SU-DHL-6 (cell line): ENCODE measurements at regions not wholly inside any gene's neighbourhood (a gene's known extent, or its start where the extent isn't known, plus 50 kb on each side); places are given as distances from the start of the nearest gene placed in this dataset.

Source experiments
- H2AFZ ChIP-seq: fragments of 200-600 bp; sonication (generic); 2 replicates; pipeline ENCODE4 v1.6.1; 2014; ENCODE audit warnings: low read depth, mild to moderate bottlenecking, moderate library complexity, mixed read lengths, antibody characterized with exemption, low read length; ENCODE audit not compliant: severe bottlenecking
- H3F3A ChIP-seq: fragments of 200-600 bp; shearing (Covaris generic); 2 replicates; pipeline ENCODE4 v1.6.0; 2016; ENCODE audit warnings: antibody characterized with exemption, mild to moderate bottlenecking; ENCODE audit not compliant: insufficient read depth
- H3K27ac ChIP-seq: fragments of 200-600 bp; sonication (generic); 2 replicates; pipeline ENCODE4 v1.5.1; 2016; ENCODE audit warnings: low read depth, mild to moderate bottlenecking, low read length, moderate library complexity, mixed read lengths
- H3K27me3 ChIP-seq: fragments of 200-600 bp; sonication (generic), shearing (Covaris generic); 2 replicates; pipeline ENCODE4 v1.6.0; 2014; ENCODE audit warnings: mild to moderate bottlenecking, low read length
- H3K36me3 ChIP-seq: fragments of 200-600 bp; sonication (generic); 2 replicates; pipeline ENCODE4 v1.6.1; 2014; ENCODE audit warnings: mild to moderate bottlenecking, low read length, mixed read lengths
- H3K4me2 ChIP-seq: fragments of 300-600, 200-600 bp; shearing (Covaris generic), sonication (generic); 2 replicates; pipeline ENCODE4 v1.6.0; 2014; ENCODE audit warnings: low read length, low read depth, mild to moderate bottlenecking; ENCODE audit not compliant: poor library complexity, severe bottlenecking
- H3K4me3 ChIP-seq: fragments of 200-600 bp; sonication (generic); 2 replicates; pipeline ENCODE4 v1.5.1; 2014; ENCODE audit warnings: antibody characterized with exemption, low read length, mild to moderate bottlenecking, mixed read lengths; ENCODE audit not compliant: insufficient read depth, poor library complexity, severe bottlenecking
- H3K79me2 ChIP-seq: fragments of 200-600 bp; sonication (generic); 2 replicates; pipeline ENCODE4 v1.6.1; 2014; ENCODE audit warnings: mild to moderate bottlenecking, low read length, moderate library complexity; ENCODE audit not compliant: insufficient read depth
- H3K9ac ChIP-seq: fragments of 200-600 bp; sonication (generic); 2 replicates; pipeline ENCODE4 v1.7.0; 2014; ENCODE audit warnings: mild to moderate bottlenecking, low read length
- H3K9me2 ChIP-seq: fragments of 200-600 bp; sonication (generic); replicated peaks from 2 replicates; pipeline ENCODE4 v1.6.1; 2014; ENCODE audit warnings: low read length; ENCODE audit not compliant: insufficient read depth
- H3K9me3 ChIP-seq: fragments of 200-600 bp; sonication (generic); 2 replicates; pipeline ENCODE4 v1.6.1; 2014; ENCODE audit warnings: low read length, mixed read lengths; ENCODE audit not compliant: insufficient read depth
- H4K20me1 ChIP-seq: fragments of 200-600 bp; sonication (generic); 2 replicates; pipeline ENCODE4 v1.6.1; 2014; ENCODE audit warnings: low read depth, mild to moderate bottlenecking, antibody characterized with exemption, low read length, moderate library complexity, mixed read lengths
- EZH2phosphoT487 ChIP-seq: fragments of 200-600 bp; sonication (generic), shearing (Covaris generic); conservative IDR thresholded peaks from 2 replicates; pipeline ENCODE4 v1.6.1; 2018; ENCODE audit warnings: mild to moderate bottlenecking, antibody characterized with exemption, low read length, moderate library complexity, mixed read lengths
- TF ChIP-seq, protein P1 (sequence below): fragments of 200-600 bp; sonication (generic); IDR thresholded peaks from one replicate; pipeline ENCODE4 v1.5.1; 2017; ENCODE audit warnings: antibody characterized with exemption, mild to moderate bottlenecking, low read length, moderate library complexity; ENCODE audit not compliant: insufficient read depth, poor library complexity, severe bottlenecking

DNA sequence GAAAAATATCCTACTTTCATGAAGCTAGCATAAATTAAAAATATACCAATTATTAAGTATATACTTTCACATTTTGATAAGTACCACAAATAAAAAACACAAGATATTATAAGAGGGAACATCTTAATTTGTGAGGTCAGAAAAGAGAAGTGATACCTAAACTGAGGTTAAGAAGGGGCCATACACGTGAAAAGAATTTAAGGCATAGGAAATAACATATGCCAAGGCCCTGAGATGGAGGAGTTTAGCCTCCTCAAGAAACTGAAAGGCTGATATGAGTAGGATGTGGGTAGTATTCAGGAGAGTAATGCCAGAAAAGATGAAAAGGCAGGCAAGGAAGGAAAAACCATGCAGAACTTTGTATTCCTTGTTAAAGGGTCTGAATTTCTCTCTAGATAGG, 116.6 kb upstream of the HTR1E start:
- no peak overlapping the region for H3K4me3 ChIP-seq
- no peaks in the 10 kb centered on the region for H3K9me3 ChIP-seq
- H4K20me1 ChIP-seq = no peaks in the 10 kb centered on the region
- H2AFZ ChIP-seq = no peak overlapping the region
- H3K9ac ChIP-seq = no peak overlapping the region
- no peaks in the 10 kb centered on the region for H3F3A ChIP-seq
- H3K4me2 ChIP-seq = no peak overlapping the region
- H3K9me2 ChIP-seq = no peaks in the 10 kb centered on the region
- H3K79me2 ChIP-seq = no peaks in the 10 kb centered on the region
- H3K36me3 ChIP-seq = no peaks in the 10 kb centered on the region
- no peak overlapping the region for H3K27ac ChIP-seq
- TF ChIP-seq EZH2phosphoT487 = no peak
- H3K27me3 ChIP-seq = no peaks in the 10 kb centered on the region

DNA sequence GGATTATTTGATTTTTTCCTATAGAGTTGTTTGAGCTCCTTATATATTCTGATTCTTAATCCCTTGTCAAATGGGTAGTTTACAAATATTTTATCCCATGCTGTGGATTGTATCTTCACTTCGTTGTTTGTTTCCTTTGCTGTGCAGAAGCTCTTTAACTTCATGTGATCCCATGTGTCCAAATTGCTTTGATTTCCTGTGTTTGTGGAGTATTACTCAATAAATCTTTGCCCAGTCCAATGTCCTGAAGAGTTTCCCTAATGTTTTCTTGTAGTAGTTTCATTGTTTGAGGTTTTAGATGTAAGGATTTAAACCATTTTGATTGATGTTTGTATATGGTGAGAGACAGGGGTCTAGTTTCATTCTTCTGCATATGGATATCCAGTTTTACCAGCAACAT, 143.7 kb upstream of the HTR1E start:
- Histone ChIP-seq H3K27ac (no peak overlapping the region), H3K9me2 (no peaks in the 10 kb centered on the region), H4K20me1 (no peaks in the 10 kb centered on the region), H3K4me3 (no peak overlapping the region), H3K4me2 (no peak overlapping the region), H3F3A (no peaks in the 10 kb centered on the region), H2AFZ (no peak overlapping the region), H3K9ac (no peak overlapping the region), H3K36me3 (no peaks in the 10 kb centered on the region), H3K27me3 (no peaks in the 10 kb centered on the region), H3K79me2 (no peaks in the 10 kb centered on the region), H3K9me3 (no peaks in the 10 kb centered on the region)
- no peak for TF ChIP-seq EZH2phosphoT487
- TF ChIP-seq, protein P1, sequence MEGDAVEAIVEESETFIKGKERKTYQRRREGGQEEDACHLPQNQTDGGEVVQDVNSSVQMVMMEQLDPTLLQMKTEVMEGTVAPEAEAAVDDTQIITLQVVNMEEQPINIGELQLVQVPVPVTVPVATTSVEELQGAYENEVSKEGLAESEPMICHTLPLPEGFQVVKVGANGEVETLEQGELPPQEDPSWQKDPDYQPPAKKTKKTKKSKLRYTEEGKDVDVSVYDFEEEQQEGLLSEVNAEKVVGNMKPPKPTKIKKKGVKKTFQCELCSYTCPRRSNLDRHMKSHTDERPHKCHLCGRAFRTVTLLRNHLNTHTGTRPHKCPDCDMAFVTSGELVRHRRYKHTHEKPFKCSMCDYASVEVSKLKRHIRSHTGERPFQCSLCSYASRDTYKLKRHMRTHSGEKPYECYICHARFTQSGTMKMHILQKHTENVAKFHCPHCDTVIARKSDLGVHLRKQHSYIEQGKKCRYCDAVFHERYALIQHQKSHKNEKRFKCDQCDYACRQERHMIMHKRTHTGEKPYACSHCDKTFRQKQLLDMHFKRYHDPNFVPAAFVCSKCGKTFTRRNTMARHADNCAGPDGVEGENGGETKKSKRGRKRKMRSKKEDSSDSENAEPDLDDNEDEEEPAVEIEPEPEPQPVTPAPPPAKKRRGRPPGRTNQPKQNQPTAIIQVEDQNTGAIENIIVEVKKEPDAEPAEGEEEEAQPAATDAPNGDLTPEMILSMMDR = no peak

DNA sequence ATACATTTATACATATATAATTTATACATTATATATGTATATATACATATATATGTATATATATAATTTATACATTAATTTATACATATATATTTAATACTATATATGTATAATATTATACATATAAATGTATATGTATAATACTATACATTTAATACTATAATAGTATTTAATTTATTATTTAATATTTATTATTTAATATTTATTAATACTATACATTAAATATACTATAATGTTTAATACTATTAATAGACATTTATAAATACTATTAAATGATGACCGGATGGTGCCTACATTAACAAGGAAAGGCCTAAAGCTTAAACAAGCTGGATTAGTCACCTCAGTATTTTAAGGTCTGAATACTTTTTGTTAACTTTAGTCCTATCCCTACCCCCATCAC, 145.9 kb upstream of the HTR1E start:
- Histone ChIP-seq H3K4me3 (no peak overlapping the region), H3K9me3 (no peaks in the 10 kb centered on the region), H3K36me3 (no peaks in the 10 kb centered on the region), H4K20me1 (no peaks in the 10 kb centered on the region), H3F3A (no peaks in the 10 kb centered on the region), H3K9me2 (no peaks in the 10 kb centered on the region), H3K27me3 (no peaks in the 10 kb centered on the region), H3K4me2 (no peak overlapping the region), H2AFZ (no peak overlapping the region), H3K9ac (no peak overlapping the region), H3K79me2 (no peaks in the 10 kb centered on the region), H3K27ac (no peak overlapping the region)
- TF ChIP-seq, protein P1 = no peak
- no peak for TF ChIP-seq EZH2phosphoT487

DNA sequence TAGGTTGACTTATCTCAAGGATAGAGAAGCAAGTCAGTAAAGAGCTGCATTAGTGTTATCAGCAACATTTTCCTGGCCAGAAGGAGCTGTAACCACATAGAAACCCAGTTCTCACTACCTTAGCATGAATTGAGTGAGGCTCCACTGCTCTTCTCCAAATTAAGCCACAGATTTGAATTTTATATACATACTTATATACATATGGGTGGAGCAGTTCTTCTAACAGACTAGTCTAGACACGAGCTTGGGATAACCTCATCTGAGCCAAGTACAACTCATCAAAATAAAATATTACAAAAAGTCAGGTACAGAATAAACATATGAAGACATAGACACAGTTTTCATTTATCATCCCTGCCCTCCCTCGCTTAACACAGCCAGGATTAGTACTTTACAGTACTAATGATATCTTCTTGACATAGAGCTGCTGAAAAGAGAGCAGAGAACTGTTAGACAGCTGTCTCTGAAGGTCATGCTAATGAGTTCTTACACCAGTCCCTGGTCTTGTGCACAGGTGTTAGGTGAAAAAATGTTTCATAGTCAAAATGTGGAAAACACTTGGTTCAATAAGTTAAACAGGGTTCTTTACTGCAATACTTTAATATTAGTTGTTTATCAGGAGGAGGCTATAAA, 147.4 kb upstream of the HTR1E start:
- Histone ChIP-seq H3K36me3 (no peaks in the 10 kb centered on the region), H3F3A (no peaks in the 10 kb centered on the region), H3K79me2 (no peaks in the 10 kb centered on the region), H3K27me3 (no peaks in the 10 kb centered on the region), H3K4me3 (no peak overlapping the region), H4K20me1 (no peaks in the 10 kb centered on the region), H3K9me2 (no peaks in the 10 kb centered on the region), H2AFZ (no peak overlapping the region), H3K4me2 (no peak overlapping the region), H3K9me3 (no peaks in the 10 kb centered on the region), H3K9ac (no peak overlapping the region), H3K27ac (no peak overlapping the region)
- no peak for TF ChIP-seq EZH2phosphoT487
- TF ChIP-seq, protein P1 = no peak
